ENCODE measurements at regions not wholly inside any gene's neighbourhood (a gene's known extent, or its start where the extent isn't known, plus 50 kb on each side); places are given as distances from the start of the nearest gene placed in this dataset.

- TF ChIP-seq CTCF (conservative IDR thresholded peaks at IDR 0.05; ENCODE audit: low read length) (no peak), EZH2phosphoT487 (IDR thresholded peaks at IDR 0.05; ENCODE audit: borderline replicate concordance) (no peak)
Observed at GRCh38 chr18:22109535-22109934, 59.9 kb upstream of the GATA6 start.
